Kidney (tissue), 13 donors: ENCODE measurements at regions not wholly inside any gene's neighbourhood (a gene's known extent, or its start where the extent isn't known, plus 50 kb on each side); places are given as distances from the start of the nearest gene placed in this dataset.

Experiments
- DNase-seq, 5 donors: peaks; one replicate each; pipeline ENCODE4 v3.0.0-alpha.2; 2013 to 2020
- FAIRE-seq: peaks from 2 replicates; lab custom pipeline; 2012; peaks lifted over from hg19 to GRCh38; lab: Jason Lieb, UNC
- H3K27ac ChIP-seq, 2 donors: one replicate each; pipeline ENCODE4 v1.7.0; 2013; ENCODE audit warnings: low read depth in 2 of 2, low read length in 2 of 2, inconsistent platforms in 1 of 2
- H3K27me3 ChIP-seq: one replicate; pipeline ENCODE4 v1.7.1; 2013; ENCODE audit warnings: low read length, inconsistent platforms; ENCODE audit not compliant: control insufficient read depth, insufficient read depth
- H3K36me3 ChIP-seq, 3 donors: one replicate each; pipeline versions ENCODE4 v1.7.0 to v1.7.1; 2013; ENCODE audit warnings: low read length in 3 of 3, control low read depth in 1 of 3, inconsistent platforms in 1 of 3; ENCODE audit not compliant: insufficient read depth in 3 of 3, control insufficient read depth in 2 of 3
- H3K4me1 ChIP-seq, 3 donors: one replicate each; pipeline versions ENCODE4 v1.7.0 to v1.7.1; 2013; ENCODE audit warnings: low read length in 3 of 3, inconsistent platforms in 1 of 3, low read depth in 1 of 3; ENCODE audit not compliant: control insufficient read depth in 2 of 3, insufficient read depth in 2 of 3
- H3K4me3 ChIP-seq, 3 donors: one replicate each; pipeline versions ENCODE4 v1.7.0 to v1.8.1; 2013; ENCODE audit warnings: low read length in 3 of 3, control low read depth in 1 of 3, inconsistent platforms in 1 of 3
- H3K9ac ChIP-seq, 3 donors: one replicate each; pipeline versions ENCODE4 v1.7.0 to v1.7.1; 2013; ENCODE audit warnings: low read length in 3 of 3, control low read depth in 1 of 3, inconsistent platforms in 1 of 3
- H3K9me3 ChIP-seq, 3 donors: one replicate each; pipeline versions ENCODE4 v1.7.0 to v1.7.1; 2013; ENCODE audit warnings: low read length in 3 of 3, control low read depth in 1 of 3, inconsistent platforms in 1 of 3; ENCODE audit not compliant: control insufficient read depth in 2 of 3, insufficient read depth in 1 of 3
- CTCF ChIP-seq: IDR thresholded peaks from 3 replicates; pipeline ENCODE4 v1.5.1; 2012; ENCODE audit warnings: mild to moderate bottlenecking, moderate library complexity, borderline replicate concordance; ENCODE audit not compliant: insufficient read depth; ENCODE audit errors: extremely low read depth
- intact Hi-C: fragments of 100-400 bp; cut with DNase I; formaldehyde crosslinking; loops from one replicate; pipeline ENCODE4 v1.11.1; 2022
- donor health status: control.
- donor health status: control.
- donor health status: control.
- donor health status: control.
- donor health status: control.
- donor health status: DM: yes; HTN: yes; CAD: no.
- donor health status: Normal renal cell carcinoma (clear cell type).

- Histone ChIP-seq H3K27ac (no peak overlapping the region), H3K36me3 (no peaks in the 10 kb centered on the region), H3K27me3 (no peaks in the 10 kb centered on the region), H3K4me1 (no peaks in the 10 kb centered on the region), H3K4me3 (no peak overlapping the region), H3K9me3 (peaks cover 0 to 24% (median 2%) of the 10 kb centered on the region in 3 donors), H3K9ac (no peak overlapping the region)
- no peak for FAIRE-seq
- TF ChIP-seq CTCF, result no peak
- intact Hi-C loops, result no loop called here
- peak in 1 of 5 donors; percentile 43 for DNase-seq
Observed at GRCh38 chr16:88284626-88285513, 97.9 kb upstream of the ZNF469 start.

- H3K36me3 ChIP-seq, result no peaks in the 10 kb centered on the region
Observed at GRCh38 chr16:88285514-88285822, 97.3 kb upstream of the ZNF469 start.

GRCh38 chr16:88286301-88286923, 96.3 kb upstream of the ZNF469 start:
- Histone ChIP-seq H3K9ac (no peak overlapping the region), H3K27me3 (no peaks in the 10 kb centered on the region), H3K36me3 (no peaks in the 10 kb centered on the region), H3K27ac (no peak overlapping the region), H3K4me3 (no peak overlapping the region), H3K4me1 (no peaks in the 10 kb centered on the region), H3K9me3 (peaks cover 0 to 16% (median 2%) of the 10 kb centered on the region in 3 donors)
- no peak for FAIRE-seq
- peak in 1 of 5 donors; percentile 39 for DNase-seq
- intact Hi-C loops, result no loop called here
- TF ChIP-seq CTCF, result no peak

More at GRCh38 chr16:88285514-88285822, 97.3 kb upstream of the ZNF469 start:
- no peaks in the 10 kb centered on the region for H3K4me1 ChIP-seq
- peaks cover 0 to 19% (median 2%) of the 10 kb centered on the region in 3 donors for H3K9me3 ChIP-seq
- intact Hi-C loops, result no loop called here
- no peak for FAIRE-seq
- DNase-seq, result peak in 1 of 5 donors; percentile 63
- H3K27ac ChIP-seq, result no peak overlapping the region
- no peak overlapping the region for H3K9ac ChIP-seq
- no peak overlapping the region for H3K4me3 ChIP-seq
- no peaks in the 10 kb centered on the region for H3K27me3 ChIP-seq
- no peak for TF ChIP-seq CTCF
